Epithelial cell of proximal tubule (primary cell): ENCODE measurements at regions not wholly inside any gene's neighbourhood (a gene's known extent, or its start where the extent isn't known, plus 50 kb on each side); places are given as distances from the start of the nearest gene placed in this dataset.

Source experiments
- DNase-seq: peaks from one replicate; pipeline ENCODE4 v3.0.0-alpha.2; 2011; ENCODE audit warnings: low read depth
- H3K4me3 ChIP-seq: 2 replicates; pipeline ENCODE4 v1.5.1; 2011; ENCODE audit warnings: low read depth, mild to moderate bottlenecking, low read length
- CTCF ChIP-seq: conservative IDR thresholded peaks from 2 replicates; pipeline ENCODE4 v1.5.1; 2012; ENCODE audit warnings: low read depth, mild to moderate bottlenecking, low read length

DNA sequence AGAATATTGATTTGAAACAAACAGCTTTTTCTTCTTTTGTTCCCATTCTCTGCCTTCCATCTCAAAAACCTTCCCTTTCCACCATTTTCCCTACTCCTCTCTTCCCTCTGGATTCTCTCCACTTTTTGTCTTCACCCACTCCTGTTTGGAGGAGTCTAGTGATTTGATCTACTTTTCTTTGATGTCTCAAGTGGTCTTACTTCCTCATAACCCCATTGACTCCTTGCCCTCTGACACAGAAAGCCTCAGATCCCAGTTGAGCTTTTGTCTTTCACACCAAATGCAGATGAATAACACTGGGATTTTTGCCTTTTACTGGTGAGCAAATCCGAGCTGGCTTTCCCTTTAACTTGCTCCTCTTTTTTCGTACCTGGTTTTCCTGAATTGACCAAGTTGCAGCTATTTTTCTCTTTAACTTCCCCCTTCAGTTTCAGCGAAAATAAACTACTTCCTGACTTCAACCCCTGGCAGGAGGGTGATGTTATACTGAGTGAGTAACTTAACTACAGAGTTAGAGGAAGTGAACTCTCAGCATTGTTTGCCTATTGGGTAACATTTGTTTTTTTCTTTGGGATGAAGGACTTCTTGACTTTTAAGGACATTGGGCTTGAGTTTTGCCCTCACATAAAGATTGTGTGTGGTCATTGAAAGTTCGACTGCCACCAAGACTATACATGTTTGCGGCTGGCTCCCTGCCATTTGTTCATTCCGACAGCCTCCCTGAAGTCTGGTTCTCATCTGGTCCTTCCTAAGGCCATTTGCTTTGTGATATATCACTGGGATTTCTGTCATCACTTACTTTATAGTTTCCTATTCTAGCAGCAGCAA lies 392.8 kb upstream of the NR3C2 start:
- H3K4me3 ChIP-seq = no peak overlapping the region
- peak; percentile 64 for DNase-seq
- TF ChIP-seq CTCF = no peak

GRCh38 chr4:148831945-148832344 lies 389.7 kb upstream of the NR3C2 start:
- DNase-seq = peak; percentile 93
- TF ChIP-seq CTCF = no peak
- H3K4me3 ChIP-seq = no peak overlapping the region

DNA sequence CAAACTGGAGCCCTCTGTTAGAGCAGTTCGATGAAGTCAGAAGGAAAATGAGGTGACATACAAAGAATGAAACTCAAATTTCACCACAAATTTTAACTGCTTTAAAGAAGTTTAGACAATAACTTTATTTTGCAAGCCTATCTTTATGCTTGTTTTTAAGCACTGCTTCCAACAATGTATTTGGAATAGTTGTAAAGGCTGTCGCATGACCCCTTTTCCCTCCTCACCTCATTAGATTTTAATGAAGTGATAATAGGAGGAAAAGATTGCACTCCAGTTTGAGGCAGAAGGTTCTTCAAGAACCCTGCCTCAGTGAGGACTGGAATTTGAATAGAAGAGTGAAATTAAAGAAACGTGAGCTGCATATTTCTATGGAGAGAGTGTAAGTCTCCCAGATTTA lies 386.1 kb upstream of the NR3C2 start:
- no peak overlapping the region for H3K4me3 ChIP-seq
- no peak for TF ChIP-seq CTCF
- DNase-seq = no peak

DNA sequence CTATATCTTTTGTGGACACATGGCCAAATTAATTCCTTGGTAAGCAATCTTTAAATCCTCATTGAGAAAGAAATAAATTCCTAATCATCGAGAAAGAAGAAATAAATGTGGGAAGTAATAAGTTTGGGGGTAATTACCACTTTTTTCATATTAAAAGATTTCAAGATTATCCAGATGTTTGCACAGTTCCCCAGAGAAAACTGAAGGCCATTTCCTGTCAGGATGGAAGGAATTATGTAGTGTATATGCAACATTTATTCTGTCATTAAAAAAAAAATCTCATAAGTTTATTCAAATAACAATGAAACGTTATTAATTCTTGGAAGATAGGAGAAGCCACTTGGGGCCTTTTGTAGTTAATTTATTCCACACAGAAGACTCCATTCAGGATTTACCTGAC lies 385.6 kb upstream of the NR3C2 start:
- H3K4me3 ChIP-seq = no peak overlapping the region
- no peak for DNase-seq
- TF ChIP-seq CTCF = no peak

GRCh38 chr4:148823419-148823769 lies 381.2 kb upstream of the NR3C2 start:
- no peak for TF ChIP-seq CTCF
- H3K4me3 ChIP-seq = no peak overlapping the region
- DNase-seq = no peak

DNA sequence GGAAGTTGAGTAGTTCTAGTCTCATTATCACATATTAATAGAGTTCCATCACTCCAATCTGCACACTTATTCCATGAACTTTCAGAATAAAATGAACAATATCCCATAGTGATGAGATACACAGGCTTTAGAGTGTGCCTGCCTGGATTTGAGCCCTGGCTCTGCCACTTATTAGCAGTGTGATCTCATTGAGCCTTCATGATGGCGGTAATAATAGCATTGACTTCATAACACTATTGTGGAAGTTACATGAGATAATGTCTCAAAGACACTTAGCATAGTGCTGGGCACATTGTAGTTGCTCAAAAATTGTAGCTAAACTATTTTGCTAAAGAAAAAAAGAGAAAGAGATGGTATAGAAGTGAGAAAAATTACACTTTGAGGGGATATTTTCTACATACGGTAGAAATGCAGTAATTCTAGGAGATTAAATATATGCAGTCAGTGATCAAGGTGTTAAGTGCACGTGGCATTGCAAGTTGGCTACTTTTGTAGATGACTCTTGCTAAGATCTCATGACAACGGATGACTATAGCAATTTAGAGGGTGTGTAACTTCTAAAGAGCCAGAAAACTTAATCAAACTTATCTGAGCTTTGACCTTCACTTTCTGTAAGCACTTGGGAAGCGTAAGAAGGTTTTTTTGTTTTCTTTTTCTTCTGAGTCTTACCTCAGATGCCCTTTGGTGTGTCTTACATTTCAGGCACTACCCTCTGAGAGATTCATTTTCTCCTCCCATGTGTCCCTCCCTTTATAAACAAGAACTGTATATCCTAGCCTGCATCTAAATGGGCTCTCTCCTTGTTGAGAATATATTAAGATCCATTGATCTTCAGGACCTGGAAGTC lies 380.6 kb upstream of the NR3C2 start:
- no peak overlapping the region for H3K4me3 ChIP-seq
- no peak for DNase-seq
- no peak for TF ChIP-seq CTCF
